ENCODE measurements at regions not wholly inside any gene's neighbourhood (a gene's known extent, or its start where the extent isn't known, plus 50 kb on each side); places are given as distances from the start of the nearest gene placed in this dataset.

DNA sequence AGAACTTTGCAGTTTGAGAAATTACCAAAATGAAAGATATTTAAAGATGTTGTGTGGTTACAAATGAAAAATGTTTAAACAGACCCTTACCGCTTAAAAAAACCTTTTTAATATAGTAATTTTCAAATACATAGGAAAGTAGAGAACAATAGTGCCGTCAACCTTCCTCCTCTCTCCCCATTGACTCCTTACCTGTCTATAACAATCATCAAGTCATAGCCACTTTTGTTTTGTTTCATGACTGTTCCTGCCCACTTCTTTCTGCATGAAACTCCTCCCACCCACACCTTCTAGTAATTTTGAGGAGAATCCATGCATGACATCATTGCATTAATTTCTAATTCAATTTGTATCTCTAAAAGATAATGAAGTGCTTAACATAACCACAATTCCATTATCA, 76.5 kb upstream of the ATP8A1 start (continued):
- no peak for TF ChIP-seq KDM5A (IDR thresholded peaks at IDR 0.05; ENCODE audit: low read length)

GRCh38 chr4:42732776-42733175, 75.9 kb upstream of the ATP8A1 start:
- ChIA-PET CTCF (ENCODE audit: partially characterized antibody) (interaction anchor here (0.7 to 1.8 kb wide), 2 partner anchors 13 to 221 kb away, joined by 3 to 4 read pairs; no protein-coding TSS in a partner anchor), POLR2A (ENCODE audit: partially characterized antibody) (no interaction called here)
- no peaks in the 10 kb centered on the region for H3K23me2 ChIP-seq (ENCODE audit: low read depth, low read length)
- H2AFZ ChIP-seq (ENCODE audit: low read length): no peak overlapping the region
- no peak overlapping the region for H4K5ac ChIP-seq (ENCODE audit: insufficient read length, low read depth, low read length)
- H3K4me3 ChIP-seq (ENCODE audit: extremely low read depth in 1 of 4, insufficient read depth in 2 of 4, low read depth in 3 of 4, low read length in 4 of 4): no peak overlapping the region
- no peak overlapping the region for H2BK15ac ChIP-seq (ENCODE audit: low read length)
- H4K8ac ChIP-seq (ENCODE audit: extremely low read depth, insufficient read depth, low read length): no peak overlapping the region
- H4K91ac ChIP-seq (replicated peaks; ENCODE audit: insufficient read length, low read length): no peak overlapping the region
- no peak overlapping the region for H2BK12ac ChIP-seq (ENCODE audit: low read depth, low read length)
- DNase-seq (ENCODE audit: low read depth in 1 of 2, low spot score in 2 of 2) (no peak), FAIRE-seq (no peak)
- no peak overlapping the region for H2BK5ac ChIP-seq (ENCODE audit: low read depth, low read length)
- H3K56ac ChIP-seq (replicated peaks; ENCODE audit: insufficient read length, low read depth, low read length): no peak overlapping the region
- H3K27me3 ChIP-seq (replicated peaks in 1 of 4; ENCODE audit: control insufficient read depth in 3 of 4, extremely low read depth in 1 of 4, insufficient read depth in 3 of 4, low read length in 3 of 4): no peaks in the 10 kb centered on the region
- no peaks in the 10 kb centered on the region for H3K4me1 ChIP-seq (replicated peaks in 1 of 4; ENCODE audit: control insufficient read depth in 3 of 4, insufficient read depth in 4 of 4, low read length in 3 of 4)
- no peaks in the 10 kb centered on the region for H4K20me1 ChIP-seq (replicated peaks in 1 of 2; ENCODE audit: control insufficient read depth in 1 of 2, insufficient read depth in 2 of 2, low read length in 2 of 2)
- no peak overlapping the region for H3K27ac ChIP-seq (ENCODE audit: low read depth, low read length)
- no peak overlapping the region for H3K23ac ChIP-seq (ENCODE audit: insufficient read length)
- no peak overlapping the region for H3K4ac ChIP-seq (replicated peaks; ENCODE audit: insufficient read length, low read depth, low read length)
- WGBS, 2 experiments (ENCODE audit: extremely low coverage in 1 of 2, insufficient coverage in 1 of 2, insufficient read length in 1 of 2, insufficient replicate concordance in 2 of 2, low coverage in 1 of 2, low lambda C conversion rate in 2 of 2, missing lambda C conversion rate in 1 of 2): 94% methylated on average over 5 of the region's 5 CpGs; no CpG with 5 or more reads in 1 of the 2 experiments
- no peak overlapping the region for H3K9ac ChIP-seq (replicated peaks in 1 of 4; ENCODE audit: extremely low read depth in 1 of 4, low read depth in 3 of 4, low read length in 3 of 4)
- H2BK20ac ChIP-seq (ENCODE audit: low read length): no peak overlapping the region
- no peaks in the 10 kb centered on the region for H3K79me1 ChIP-seq (ENCODE audit: low read depth, low read length)
- no peak overlapping the region for H2AK5ac ChIP-seq (ENCODE audit: low read depth, low read length)
- H3K4me2 ChIP-seq (ENCODE audit: insufficient read depth in 1 of 2, low read depth in 2 of 2, low read length in 2 of 2): no peak overlapping the region
- H3K36me3 ChIP-seq (ENCODE audit: control insufficient read depth in 2 of 4, insufficient read depth in 4 of 4, low read length in 3 of 4): no peaks in the 10 kb centered on the region
- no peaks in the 10 kb centered on the region for H3K9me3 ChIP-seq (ENCODE audit: insufficient read depth in 2 of 2, low read depth in 1 of 2, low read length in 1 of 2)
- H2BK120ac ChIP-seq (replicated peaks; ENCODE audit: low read depth, low read length): no peak overlapping the region
- no peak overlapping the region for H3K14ac ChIP-seq (ENCODE audit: insufficient read length)
- H3K79me2 ChIP-seq (ENCODE audit: control insufficient read depth in 1 of 2, insufficient read depth in 2 of 2, low read length in 2 of 2): no peaks in the 10 kb centered on the region
- H3K18ac ChIP-seq (ENCODE audit: extremely low read depth, low read length): no peak overlapping the region
- no peak for TF ChIP-seq SUZ12 (IDR thresholded peaks at IDR 0.05; ENCODE audit: low read length)
- TF ChIP-seq, protein P1, sequence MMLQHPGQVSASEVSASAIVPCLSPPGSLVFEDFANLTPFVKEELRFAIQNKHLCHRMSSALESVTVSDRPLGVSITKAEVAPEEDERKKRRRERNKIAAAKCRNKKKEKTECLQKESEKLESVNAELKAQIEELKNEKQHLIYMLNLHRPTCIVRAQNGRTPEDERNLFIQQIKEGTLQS (IDR thresholded peaks at IDR 0.05; ENCODE audit: insufficient read depth, low read depth, low read length): no peak
- no peak for TF ChIP-seq FOSL1 (IDR thresholded peaks at IDR 0.05; ENCODE audit: insufficient read depth, low read depth, low read length)
- no peak for TF ChIP-seq MAFK (IDR thresholded peaks at IDR 0.05; ENCODE audit: low read depth, low read length)
- no peak for TF ChIP-seq SIN3A (conservative IDR thresholded peaks at IDR 0.05 in 1 of 2, IDR thresholded peaks at IDR 0.05 in 1 of 2; ENCODE audit: low read depth in 1 of 2, low read length in 2 of 2)
- no peak for TF ChIP-seq JUN (IDR thresholded peaks at IDR 0.05; ENCODE audit: low read depth, low read length)
- no peak for TF ChIP-seq EZH2 (IDR thresholded peaks at IDR 0.05; ENCODE audit: low read depth, low read length, severe bottlenecking)
- no peak for TF ChIP-seq CHD1 (IDR thresholded peaks at IDR 0.05; ENCODE audit: low read depth, low read length)
- TF ChIP-seq, protein P2, sequence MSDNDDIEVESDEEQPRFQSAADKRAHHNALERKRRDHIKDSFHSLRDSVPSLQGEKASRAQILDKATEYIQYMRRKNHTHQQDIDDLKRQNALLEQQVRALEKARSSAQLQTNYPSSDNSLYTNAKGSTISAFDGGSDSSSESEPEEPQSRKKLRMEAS (IDR thresholded peaks at IDR 0.05): no peak
- no peak for TF ChIP-seq CREB1 (IDR thresholded peaks at IDR 0.05)
- no peak for TF ChIP-seq BCL11A (IDR thresholded peaks at IDR 0.05; ENCODE audit: low read depth in 2 of 2, low read length in 2 of 2)
- no peak for TF ChIP-seq KDM4A (IDR thresholded peaks at IDR 0.05; ENCODE audit: low read depth, low read length, severe bottlenecking)
